Endothelial cell of umbilical vein (primary cell): ENCODE measurements at regions not wholly inside any gene's neighbourhood (a gene's known extent, or its start where the extent isn't known, plus 50 kb on each side); places are given as distances from the start of the nearest gene placed in this dataset.

Experiments used
- BruUV-seq: library from RNA; stranded (reverse); fragments of 400-500 nt; replicated peaks from 2 replicates; lab custom pipeline; 2021; lab: Mats Ljungman, UMichigan
- CTCF ChIA-PET: fragments of 300-600, 350-600 bp; sonication (Branson Sonifier 250); formaldehyde crosslinking; loops from one replicate; lab custom pipeline; 2021; ENCODE audit warnings: antibody characterized with exemption, inconsistent platforms; lab: Charles Lee
- POLR2A ChIA-PET: fragments of 300-600, 350-600 bp; sonication (Branson Sonifier 250); formaldehyde crosslinking; loops from one replicate; lab custom pipeline; 2021; ENCODE audit warnings: antibody characterized with exemption, inconsistent platforms; lab: Charles Lee
- DNase-seq: peaks from one replicate; pipeline ENCODE4 v3.0.0-alpha.2; 2011; ENCODE audit warnings: low read depth, low spot score
- FAIRE-seq: peaks from 2 replicates; lab custom pipeline; 2011; peaks lifted over from hg19 to GRCh38; lab: Jason Lieb, UNC
- H2AFZ ChIP-seq: 2 replicates; pipeline ENCODE4 v1.6.0; 2012; ENCODE audit warnings: low read depth, low read length, control low read depth, inconsistent platforms
- H3K27ac ChIP-seq: 2 replicates; pipeline ENCODE4 v1.5.1; 2011; ENCODE audit warnings: low read depth, mild to moderate bottlenecking, control low read depth, low read length, moderate library complexity; ENCODE audit not compliant: insufficient read depth
- H3K27me3 ChIP-seq, 2 experiments: 2 replicates each; pipeline versions ENCODE4 v1.6.0 to v1.6.1; 2011; ENCODE audit warnings: low read length in 2 of 2, mixed read lengths in 1 of 2; ENCODE audit not compliant: control insufficient read depth in 2 of 2, insufficient read depth in 2 of 2
- H3K36me3 ChIP-seq, 2 experiments: 2 replicates in 1 of 2; 3 replicates in 1 of 2; pipeline ENCODE4 v1.5.1; 2011; ENCODE audit warnings: low read length in 2 of 2, mild to moderate bottlenecking in 1 of 2, moderate library complexity in 1 of 2; ENCODE audit not compliant: control insufficient read depth in 2 of 2, insufficient read depth in 2 of 2; ENCODE audit errors: extremely low read depth in 1 of 2
- H3K4me1 ChIP-seq: 3 replicates; pipeline ENCODE4 v1.5.1; 2011; ENCODE audit warnings: mild to moderate bottlenecking, low read length; ENCODE audit not compliant: control insufficient read depth, insufficient read depth; ENCODE audit errors: extremely low read depth
- H3K4me2 ChIP-seq: 2 replicates; pipeline ENCODE4 v1.6.1; 2011; ENCODE audit warnings: low read length, control low read depth, mixed read lengths; ENCODE audit not compliant: insufficient read depth
- H3K4me3 ChIP-seq, 3 experiments: fragments of 200-600 bp in 1 of 3; sonication (generic), shearing (Covaris generic) in 1 of 3; replicated peaks in 1 of 3; 2 replicates each; pipeline ENCODE4 v1.5.1; 2011 to 2016; ENCODE audit warnings: control low read depth in 3 of 3, low read length in 3 of 3, mild to moderate bottlenecking in 2 of 3, inconsistent platforms in 1 of 3, low read depth in 1 of 3, moderate library complexity in 1 of 3; ENCODE audit not compliant: insufficient read depth in 1 of 3
- H3K79me2 ChIP-seq: 2 replicates; pipeline ENCODE4 v1.6.0; 2012; ENCODE audit warnings: low read length, inconsistent platforms; ENCODE audit not compliant: control insufficient read depth, insufficient read depth
- H3K9ac ChIP-seq: replicated peaks from 2 replicates; pipeline ENCODE3; 2011; ENCODE audit warnings: low read length, control low read depth; ENCODE audit not compliant: insufficient read depth; ENCODE audit errors: extremely low read depth
- H3K9me1 ChIP-seq: replicated peaks from 3 replicates; pipeline ENCODE4 v1.6.0; 2011; ENCODE audit warnings: mild to moderate bottlenecking, low read length; ENCODE audit not compliant: control insufficient read depth, insufficient read depth; ENCODE audit errors: extremely low read depth
- H3K9me3 ChIP-seq: replicated peaks from 2 replicates; pipeline ENCODE4 v1.5.1; 2012; ENCODE audit warnings: low read length, inconsistent platforms; ENCODE audit not compliant: control insufficient read depth, insufficient read depth
- H4K20me1 ChIP-seq: replicated peaks from 2 replicates; pipeline ENCODE3; 2011; ENCODE audit warnings: mild to moderate bottlenecking, low read length; ENCODE audit not compliant: control insufficient read depth, insufficient read depth; ENCODE audit errors: extremely low read depth
- EZH2 ChIP-seq: IDR thresholded peaks from 2 replicates; pipeline ENCODE4 v1.6.1; 2012; ENCODE audit warnings: borderline replicate concordance, low read depth, mild to moderate bottlenecking, moderate library complexity, low read length, inconsistent platforms; ENCODE audit not compliant: severe bottlenecking
- FOS ChIP-seq: IDR thresholded peaks from 2 replicates; pipeline ENCODE4 v1.6.1; 2011; ENCODE audit warnings: mild to moderate bottlenecking, low read length, moderate library complexity, borderline replicate concordance; ENCODE audit not compliant: insufficient read depth
- GATA2 ChIP-seq: IDR thresholded peaks from 2 replicates; pipeline ENCODE4 v1.7.0; 2011; ENCODE audit warnings: low read depth, mild to moderate bottlenecking, moderate library complexity, mixed read lengths, low read length; ENCODE audit not compliant: insufficient read length, insufficient read depth
- JUN ChIP-seq: IDR thresholded peaks from 2 replicates; pipeline ENCODE4 v1.6.1; 2011; ENCODE audit warnings: borderline replicate concordance, low read depth; ENCODE audit not compliant: insufficient read length, insufficient read depth
- MYC ChIP-seq: IDR thresholded peaks from one replicate; pipeline ENCODE4 v1.6.1; 2011; ENCODE audit warnings: mild to moderate bottlenecking, low read depth, low read length
- POLR2A ChIP-seq: IDR thresholded peaks from 2 replicates; pipeline ENCODE4 v1.6.1; 2012; ENCODE audit warnings: low read depth, mild to moderate bottlenecking, control low read depth, low read length
- POLR2AphosphoS5 ChIP-seq: IDR thresholded peaks from 2 replicates; pipeline ENCODE4 v1.6.1; 2012; ENCODE audit warnings: low read depth, mild to moderate bottlenecking, control low read depth, low read length, moderate library complexity; ENCODE audit not compliant: insufficient read depth
- dilution Hi-C: fragments of 300-500 bp; cut with MboI; formaldehyde crosslinking; loops from one replicate; pipeline ENCODE4 v1.15.0; 2019; ENCODE audit warnings: low sequenced_read_pairs; ENCODE audit not compliant: extremely low pct_ligation_motif_present
- intact Hi-C: fragments of 100-400 bp; cut with micrococcal nuclease; formaldehyde crosslinking; loops from one replicate; pipeline ENCODE4 v1.10.0; 2022
- TF ChIP-seq, protein P1 (sequence below), 2 donors: IDR thresholded peaks; 1 replicate in 1 of 2; 2 replicates in 1 of 2; pipeline ENCODE4 v1.5.1; 2011; ENCODE audit warnings: low read length in 2 of 2, mild to moderate bottlenecking in 2 of 2, moderate library complexity in 2 of 2, control low read depth in 1 of 2, inconsistent platforms in 1 of 2, low read depth in 1 of 2; ENCODE audit not compliant: insufficient read depth in 1 of 2; ENCODE audit errors: extremely low read depth in 1 of 2
- TF ChIP-seq, protein P2 (sequence below): IDR thresholded peaks from 2 replicates; pipeline ENCODE4 v1.6.1; 2011; ENCODE audit not compliant: insufficient read depth, insufficient read length

- Histone ChIP-seq H3K9me3 (peaks cover 2% of the 10 kb centered on the region), H3K4me1 (no peaks in the 10 kb centered on the region), H3K27ac (no peak overlapping the region), H3K4me3 (no peak overlapping the region), H2AFZ (no peak overlapping the region), H3K36me3 (no peaks in the 10 kb centered on the region), H4K20me1 (no peaks in the 10 kb centered on the region), H3K4me2 (no peak overlapping the region), H3K9ac (no peak overlapping the region), H3K27me3 (no peaks in the 10 kb centered on the region), H3K9me1 (no peaks in the 10 kb centered on the region), H3K79me2 (no peaks in the 10 kb centered on the region)
- dilution Hi-C loops (no loop called here), intact Hi-C loops (no loop called here)
- DNase-seq (no peak), FAIRE-seq (no peak)
- no TSS peak for BruUV-seq
- POLR2A ChIA-PET, result no interaction called here
- TF ChIP-seq, protein P1, sequence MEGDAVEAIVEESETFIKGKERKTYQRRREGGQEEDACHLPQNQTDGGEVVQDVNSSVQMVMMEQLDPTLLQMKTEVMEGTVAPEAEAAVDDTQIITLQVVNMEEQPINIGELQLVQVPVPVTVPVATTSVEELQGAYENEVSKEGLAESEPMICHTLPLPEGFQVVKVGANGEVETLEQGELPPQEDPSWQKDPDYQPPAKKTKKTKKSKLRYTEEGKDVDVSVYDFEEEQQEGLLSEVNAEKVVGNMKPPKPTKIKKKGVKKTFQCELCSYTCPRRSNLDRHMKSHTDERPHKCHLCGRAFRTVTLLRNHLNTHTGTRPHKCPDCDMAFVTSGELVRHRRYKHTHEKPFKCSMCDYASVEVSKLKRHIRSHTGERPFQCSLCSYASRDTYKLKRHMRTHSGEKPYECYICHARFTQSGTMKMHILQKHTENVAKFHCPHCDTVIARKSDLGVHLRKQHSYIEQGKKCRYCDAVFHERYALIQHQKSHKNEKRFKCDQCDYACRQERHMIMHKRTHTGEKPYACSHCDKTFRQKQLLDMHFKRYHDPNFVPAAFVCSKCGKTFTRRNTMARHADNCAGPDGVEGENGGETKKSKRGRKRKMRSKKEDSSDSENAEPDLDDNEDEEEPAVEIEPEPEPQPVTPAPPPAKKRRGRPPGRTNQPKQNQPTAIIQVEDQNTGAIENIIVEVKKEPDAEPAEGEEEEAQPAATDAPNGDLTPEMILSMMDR (IDR thresholded peaks at IDR 0.05; ENCODE audit: extremely low read depth in 1 of 2, insufficient read depth in 1 of 2, low read depth in 1 of 2, low read length in 2 of 2), result no peak
- TF ChIP-seq MYC, result no peak
- TF ChIP-seq, protein P2, sequence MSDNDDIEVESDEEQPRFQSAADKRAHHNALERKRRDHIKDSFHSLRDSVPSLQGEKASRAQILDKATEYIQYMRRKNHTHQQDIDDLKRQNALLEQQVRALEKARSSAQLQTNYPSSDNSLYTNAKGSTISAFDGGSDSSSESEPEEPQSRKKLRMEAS, result no peak
- no peak for TF ChIP-seq FOS
- TF ChIP-seq JUN, result no peak
- TF ChIP-seq POLR2AphosphoS5, result no peak
- TF ChIP-seq EZH2, result no peak
- no peak for TF ChIP-seq GATA2
- TF ChIP-seq POLR2A, result no peak
- CTCF ChIA-PET, result no interaction called here
These were observed 104.9 kb upstream of the KCND2 start for GRCh38 chr7:120168066-120168465.
